Activated CD8-positive, alpha-beta memory T cell treated with anti-CD3 and anti-CD28 coated beads for 24 hours (primary cell): ENCODE measurements at regions not wholly inside any gene's neighbourhood (a gene's known extent, or its start where the extent isn't known, plus 50 kb on each side); places are given as distances from the start of the nearest gene placed in this dataset.
"Not testable (repeated sequence)": the region's sequence is repeated elsewhere in the genome, so short reads cannot be mapped to it uniquely, and the experiment has no call there.

ENCODE experiments used
- DNase-seq: peaks from one replicate; pipeline ENCODE4 v3.0.0-alpha.2; 2020

DNA sequence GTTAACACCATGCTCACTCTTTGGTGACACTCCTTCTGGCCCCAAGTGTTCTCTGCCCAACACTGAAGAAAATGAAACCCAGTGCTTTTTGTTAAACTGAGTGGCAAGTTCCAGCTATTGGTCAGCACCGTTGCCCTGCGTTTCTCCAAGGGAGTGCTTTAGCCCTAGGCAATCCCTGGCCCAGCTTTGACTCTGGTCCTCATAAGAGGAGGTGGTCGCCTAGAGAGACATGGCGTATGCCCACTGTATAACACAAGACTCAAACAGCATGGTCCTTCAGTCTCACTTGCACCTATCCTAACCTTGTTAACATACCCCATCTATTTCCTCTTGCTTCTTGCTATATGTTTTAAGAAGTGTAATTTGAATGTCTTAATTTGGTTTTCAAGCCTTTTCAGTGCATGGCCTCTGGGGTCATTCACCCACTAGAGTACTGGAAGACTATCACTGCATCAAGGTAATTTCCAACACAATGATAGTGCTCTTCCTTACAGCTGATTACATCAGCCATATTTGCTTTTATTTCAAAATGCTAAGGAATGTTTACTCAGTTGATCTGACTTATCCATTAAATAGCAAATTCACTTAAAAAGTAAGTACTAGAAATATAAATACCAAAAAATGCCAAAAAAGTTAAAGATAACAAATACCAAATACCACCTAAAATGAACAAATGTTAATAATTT lies 190.5 kb upstream of the SOX21 start:
- DNase-seq = no peak

DNA sequence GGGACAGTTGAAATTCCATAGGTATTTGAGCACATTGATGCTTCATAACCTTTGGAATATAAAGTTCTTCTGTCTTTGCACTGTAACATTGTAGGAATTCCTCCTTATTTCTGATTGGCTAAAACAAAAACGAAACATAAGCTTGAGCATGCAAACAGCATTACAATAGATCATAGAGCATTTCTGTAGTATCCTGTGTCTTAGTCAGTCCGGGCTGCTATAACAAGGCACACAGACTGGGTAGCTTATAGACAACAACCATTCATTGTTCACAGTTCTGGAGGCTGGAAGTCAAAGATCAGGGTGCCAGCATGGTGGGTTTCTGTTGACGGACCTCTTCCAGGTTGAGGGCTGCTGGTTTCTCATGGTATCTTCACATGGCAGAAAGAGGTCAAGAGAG lies 188.7 kb upstream of the SOX21 start:
- DNase-seq = no peak

GRCh38 chr13:94896719-94897317 lies 184.5 kb upstream of the SOX21 start:
- DNase-seq = no peak

- no peak for DNase-seq
These were observed 183.9 kb upstream of the SOX21 start for GRCh38 chr13:94896238-94896637.

DNA sequence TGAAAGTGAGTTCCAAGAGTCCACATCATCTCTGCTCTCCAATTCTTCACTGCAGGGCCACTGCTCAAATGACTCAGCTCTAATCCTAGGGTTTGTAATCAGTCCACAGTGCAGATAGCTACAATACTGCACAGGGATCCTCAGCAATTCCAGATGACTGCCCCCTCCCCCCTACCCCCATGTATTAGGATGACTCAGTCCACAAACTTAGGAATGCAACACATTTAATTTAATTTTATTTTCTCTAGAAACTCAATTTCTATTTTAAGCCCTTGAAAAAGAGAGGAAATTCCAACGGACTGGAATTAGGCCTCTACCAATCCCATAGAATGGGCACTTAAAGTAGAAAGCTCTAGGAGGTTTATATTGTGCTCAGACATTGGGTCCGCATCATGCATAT lies 173.8 kb upstream of the SOX21 start:
- DNase-seq = no peak

DNA sequence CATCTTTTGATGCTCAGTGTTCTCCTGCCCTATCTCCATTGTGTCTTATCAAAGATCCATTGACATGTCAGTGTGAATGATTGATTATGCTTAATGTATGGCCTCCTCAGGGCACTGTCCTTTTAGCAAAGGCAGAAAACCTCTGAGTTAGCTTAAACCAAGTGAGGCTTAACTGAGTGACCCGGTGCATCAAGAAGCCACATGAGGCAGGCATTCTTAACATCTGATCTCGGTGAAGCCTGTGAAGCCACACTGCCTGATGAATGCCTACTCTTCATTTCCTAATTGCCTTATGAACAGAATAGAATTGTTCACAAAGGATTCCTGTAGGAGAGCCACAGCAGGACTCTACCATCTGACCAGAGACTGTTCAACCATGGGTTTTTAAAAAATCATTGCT lies 168.1 kb upstream of the SOX21 start:
- no peak for DNase-seq

GRCh38 chr13:94878602-94879165 lies 166.3 kb upstream of the SOX21 start:
- no peak for DNase-seq

GRCh38 chr13:94864474-94864873 lies 152.1 kb upstream of the SOX21 start:
- DNase-seq = no peak

DNA sequence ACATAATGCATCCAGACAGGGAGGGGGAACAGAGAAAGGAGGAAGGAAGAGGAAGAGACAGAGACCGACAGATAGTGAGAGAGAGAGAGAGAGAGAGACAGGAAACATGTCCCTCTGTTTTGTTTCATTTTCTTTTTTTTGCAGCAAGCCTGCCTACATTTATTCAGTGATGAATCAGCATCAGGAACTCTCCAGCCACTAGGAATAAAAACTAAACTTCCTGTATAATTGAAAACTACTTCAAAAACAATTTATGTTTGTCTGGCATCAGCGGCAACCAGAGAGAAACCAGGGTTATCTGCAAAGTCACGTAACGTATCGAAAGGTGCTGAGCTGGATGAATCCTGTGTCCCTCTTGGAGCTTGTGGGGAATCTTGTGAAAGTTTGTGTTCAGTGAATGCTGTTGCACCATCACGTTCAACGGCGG lies 148.6 kb upstream of the SOX21 start:
- no peak for DNase-seq

DNA sequence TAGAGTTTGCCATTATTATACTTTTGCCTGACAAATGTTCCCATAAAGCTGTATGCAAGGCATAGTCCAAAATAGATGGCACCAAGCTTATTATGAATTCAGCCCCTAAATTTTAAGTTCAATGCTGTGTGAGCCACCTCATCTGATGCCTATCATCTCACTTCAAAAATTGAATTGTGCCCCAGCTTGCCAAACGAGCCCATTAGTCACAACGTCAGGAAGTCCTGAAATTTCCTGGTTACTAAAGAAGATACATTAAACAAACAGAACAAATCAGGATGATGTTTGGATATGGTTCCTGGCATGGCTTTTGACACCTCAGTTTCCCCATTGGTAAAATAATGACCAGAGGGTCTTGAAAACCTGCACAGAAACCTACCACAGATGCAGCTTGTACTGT lies 147.5 kb upstream of the SOX21 start:
- DNase-seq = no peak

DNA sequence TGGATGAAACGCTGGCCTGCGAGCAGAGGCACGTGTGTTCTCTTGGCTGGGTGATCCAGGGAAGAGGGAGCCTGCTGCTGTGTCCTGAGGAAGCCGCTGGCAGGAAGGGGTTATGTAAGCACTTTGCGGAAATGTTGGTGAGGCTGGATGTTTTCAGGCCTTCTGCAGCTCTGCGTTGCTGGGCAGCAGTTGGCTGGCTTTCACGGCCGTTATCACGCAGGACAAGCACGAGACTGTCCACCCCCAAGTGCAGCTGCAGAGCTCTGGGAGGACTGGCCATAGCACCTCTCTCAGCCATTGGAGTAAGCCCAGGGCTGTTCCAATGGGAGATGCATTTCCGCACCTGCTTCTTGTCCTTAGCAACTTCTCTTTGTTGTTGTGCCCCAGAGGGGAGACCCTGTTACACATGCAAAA lies 146.9 kb upstream of the SOX21 start:
- no peak for DNase-seq

DNA sequence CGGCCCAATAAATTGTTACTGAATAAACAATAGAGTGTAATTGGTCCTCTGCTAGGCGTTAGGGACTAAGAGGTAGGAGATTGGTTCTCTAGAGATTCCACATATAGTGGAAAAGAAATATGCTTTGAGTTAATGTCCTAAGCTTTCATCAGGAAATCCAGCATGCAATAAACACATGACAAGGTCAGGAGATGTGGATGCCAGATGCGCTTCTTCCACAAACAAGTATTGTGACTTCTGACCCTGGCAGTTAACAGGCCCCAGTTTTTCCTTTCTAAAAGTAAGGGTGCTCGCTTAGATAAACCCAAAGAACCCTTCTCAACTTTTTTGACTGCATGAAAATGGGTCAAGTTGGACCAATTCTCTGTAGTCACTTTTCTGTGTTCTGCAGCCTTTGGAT lies 146.5 kb upstream of the SOX21 start:
- DNase-seq = no peak

DNA sequence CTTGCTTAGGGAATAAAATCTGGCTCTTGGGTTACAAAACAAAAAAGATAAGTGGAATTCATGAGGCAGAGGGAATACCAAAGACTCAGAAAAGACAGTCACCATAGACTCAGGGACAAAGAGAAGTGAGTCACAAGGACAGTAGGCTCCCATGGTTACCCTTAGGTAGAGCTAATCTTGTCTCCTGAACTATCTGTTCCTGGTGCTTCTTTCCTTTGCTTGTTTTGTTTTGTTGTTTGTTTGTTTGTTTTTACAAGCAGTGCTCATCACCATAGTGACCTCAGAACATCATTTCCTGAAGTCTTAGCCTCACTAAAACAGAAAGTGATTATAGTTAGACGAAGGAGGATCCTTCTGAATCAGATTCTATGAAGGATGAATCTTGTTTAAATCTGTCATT lies 142.3 kb upstream of the SOX21 start:
- no peak for DNase-seq

GRCh38 chr13:94851576-94851975 lies 139.2 kb upstream of the SOX21 start:
- DNase-seq = no peak

- DNase-seq = no peak
These were observed 136.9 kb upstream of the SOX21 start for GRCh38 chr13:94849254-94849653.

DNA sequence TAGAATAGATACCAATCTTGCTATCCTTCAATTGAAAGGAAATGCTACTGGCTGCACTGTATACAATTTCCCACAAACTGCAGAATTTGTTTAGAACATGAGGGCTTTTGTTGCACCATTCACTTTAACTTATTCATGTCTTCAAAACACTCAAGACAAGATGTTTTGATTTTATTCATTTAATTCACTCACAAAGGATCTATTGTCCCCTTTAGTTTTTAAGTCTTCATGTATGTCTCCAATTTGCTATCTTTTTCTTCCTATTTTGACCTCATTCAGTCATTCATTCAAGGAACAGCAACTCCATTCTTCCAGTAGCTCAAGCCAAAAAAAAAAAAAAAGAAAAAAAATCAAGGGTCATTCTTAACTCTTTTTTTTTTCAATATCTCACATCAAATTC lies 130.6 kb upstream of the SOX21 start:
- DNase-seq = no peak

- not testable (repeated sequence) for DNase-seq
These were observed 124.7 kb upstream of the SOX21 start for GRCh38 chr13:94837056-94837455.

DNA sequence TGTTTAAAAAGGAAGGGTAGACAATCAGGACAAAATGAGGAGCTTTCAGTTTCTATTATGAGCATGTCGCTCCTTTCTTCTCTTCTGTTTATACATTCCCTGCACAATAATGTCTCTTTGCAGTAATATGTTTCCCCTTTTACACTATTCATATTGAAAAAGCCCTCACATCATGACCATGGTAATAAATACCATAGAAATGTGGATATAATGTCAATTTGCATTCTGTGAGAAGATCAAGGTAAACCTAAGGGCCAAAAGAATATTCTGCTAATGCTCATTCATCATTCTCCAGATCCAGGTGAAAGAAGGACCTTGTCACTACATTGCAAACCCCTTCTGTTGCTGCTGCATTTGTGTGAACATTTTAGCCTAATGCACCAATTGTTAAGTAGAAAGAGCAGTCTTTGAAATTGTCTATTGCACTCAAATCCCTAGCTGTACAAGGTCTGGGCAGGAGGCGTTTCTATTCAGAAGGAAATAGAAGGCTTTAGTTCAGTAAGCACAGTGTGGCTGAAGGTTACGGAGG lies 117.6 kb upstream of the SOX21 start:
- no peak for DNase-seq

DNA sequence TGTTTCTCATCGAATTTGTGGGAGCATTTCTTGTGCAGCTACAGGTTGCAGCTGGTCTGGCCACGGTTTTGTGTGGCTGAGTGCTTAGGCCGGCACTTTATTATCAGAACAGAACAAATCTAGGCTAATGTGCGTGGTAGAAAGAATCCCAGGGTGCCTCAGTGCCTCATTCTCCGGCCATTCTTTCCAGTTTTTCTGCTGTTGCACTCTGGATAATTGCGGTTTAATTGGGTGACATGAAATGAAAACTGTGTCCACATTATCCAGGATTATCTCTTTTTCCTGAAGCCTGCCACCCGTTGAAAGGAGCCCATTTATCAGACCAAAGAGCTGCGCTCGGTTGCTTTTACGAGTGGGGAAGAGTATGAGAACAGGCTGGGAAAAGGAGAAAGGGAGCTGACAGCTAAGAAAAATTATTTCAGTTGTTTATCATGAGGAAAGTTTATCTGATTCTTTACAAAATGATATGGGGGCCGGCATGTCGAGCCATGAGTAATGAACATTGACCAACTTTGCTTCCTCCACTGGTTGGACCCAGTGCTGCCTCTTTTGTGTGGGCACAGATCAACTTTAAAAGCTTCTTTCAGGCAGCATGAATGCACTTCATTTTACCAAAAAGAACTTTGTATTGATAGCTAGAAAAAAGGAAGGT lies 117.0 kb upstream of the SOX21 start:
- no peak for DNase-seq

DNA sequence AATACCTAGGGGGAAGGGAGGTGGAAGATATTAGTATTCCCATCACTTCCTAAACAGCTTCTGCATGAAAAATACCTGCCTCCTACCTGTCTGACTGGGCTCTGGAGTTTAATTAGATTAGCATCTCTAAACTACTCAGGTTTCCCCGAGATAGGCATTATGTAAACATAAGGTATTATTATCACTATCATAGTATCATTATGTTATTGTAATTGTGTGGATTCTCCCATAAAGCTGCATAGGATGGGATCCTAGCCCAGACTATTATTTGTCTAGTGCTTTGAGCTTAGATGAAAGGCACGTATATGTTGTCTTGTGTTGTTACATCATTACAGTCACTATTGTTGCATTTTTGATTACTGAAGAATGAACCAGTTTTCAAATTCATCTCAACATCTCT lies 115.2 kb upstream of the SOX21 start:
- no peak for DNase-seq

GRCh38 chr13:94825507-94825906 lies 113.2 kb upstream of the SOX21 start:
- DNase-seq = no peak

DNA sequence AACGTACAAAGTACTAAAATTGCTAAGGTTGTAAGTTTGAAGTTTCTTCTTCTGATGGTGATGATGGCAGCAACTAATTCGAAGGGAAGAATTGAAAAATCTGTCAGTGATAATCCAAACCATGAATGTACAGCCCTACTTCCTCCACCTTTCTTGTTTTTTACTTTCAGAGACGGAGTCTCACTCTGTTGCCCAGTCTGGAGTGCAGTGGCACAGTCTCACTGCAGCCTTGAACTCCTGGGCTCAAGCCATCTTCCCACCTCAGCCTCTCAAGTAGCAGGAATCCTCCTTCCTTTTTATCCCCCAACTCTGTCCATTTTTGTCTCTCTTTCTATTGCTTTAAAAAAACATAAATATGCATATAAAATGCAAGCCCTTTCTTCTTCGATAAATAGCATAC lies 112.3 kb upstream of the SOX21 start:
- DNase-seq = no peak

DNA sequence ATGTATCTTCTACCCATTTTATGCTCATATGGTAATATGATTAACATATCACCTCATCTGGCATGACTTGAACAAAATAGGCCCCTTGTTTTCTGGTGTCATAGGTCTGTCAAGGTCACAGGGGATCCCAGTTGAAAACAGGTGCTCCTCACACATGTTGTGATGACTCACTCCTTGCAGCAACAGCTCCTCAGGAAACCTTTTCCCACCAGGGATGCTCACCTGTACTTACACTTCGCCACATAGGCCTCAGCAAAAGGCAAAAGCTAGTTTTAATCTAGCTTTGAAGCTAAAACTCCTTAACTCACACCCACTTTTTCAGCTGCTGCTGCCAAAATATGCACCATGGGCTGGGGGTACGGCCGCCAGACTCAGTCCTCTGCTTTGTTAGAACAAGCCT lies 110.0 kb upstream of the SOX21 start:
- DNase-seq = no peak

DNA sequence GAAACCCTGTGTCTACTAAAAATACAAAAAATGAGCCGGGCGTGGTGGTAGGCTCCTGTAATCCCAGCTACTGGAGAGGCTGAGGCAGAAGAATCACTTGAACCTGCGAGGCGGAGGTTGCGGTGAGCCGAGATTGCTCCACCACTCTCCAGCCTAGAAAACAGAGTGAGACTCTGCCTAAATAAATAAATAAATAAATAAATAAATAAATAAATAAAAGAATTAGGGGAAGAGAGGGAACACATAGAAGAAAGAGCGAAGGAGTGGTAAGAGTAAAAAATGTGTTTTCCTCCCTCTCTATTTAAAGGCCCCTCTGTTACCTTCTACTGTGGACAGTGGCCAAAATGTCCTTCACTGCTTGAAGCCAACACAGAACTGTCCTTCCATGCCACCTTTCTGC lies 103.9 kb upstream of the SOX21 start:
- DNase-seq = no peak
